ENCODE measurements at regions not wholly inside any gene's neighbourhood (a gene's known extent, or its start where the extent isn't known, plus 50 kb on each side); places are given as distances from the start of the nearest gene placed in this dataset.
"Not testable (repeated sequence)": the region's sequence is repeated elsewhere in the genome, so short reads cannot be mapped to it uniquely, and the experiment has no call there.

DNA sequence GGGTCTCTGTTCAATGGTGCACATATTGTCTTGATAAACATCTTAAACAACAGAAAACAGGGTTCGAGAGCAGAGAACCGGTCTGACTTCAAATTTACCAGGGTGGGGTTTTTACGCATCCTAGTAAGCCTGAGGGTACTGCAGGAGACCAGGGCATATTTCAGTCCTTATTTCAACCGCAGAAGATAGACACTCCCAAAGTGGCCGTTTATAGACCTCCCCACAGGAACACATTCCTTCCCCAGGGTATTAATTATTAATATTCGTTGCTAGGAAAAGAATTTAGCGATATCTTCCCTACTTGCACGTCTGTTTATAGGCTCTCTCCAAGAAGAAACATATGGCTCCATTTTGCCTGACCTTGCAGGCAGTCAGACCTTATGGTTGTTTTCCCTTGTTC is 1063.2 kb downstream of the DNAJB9 start:
- TF ChIP-seq, protein P1, sequence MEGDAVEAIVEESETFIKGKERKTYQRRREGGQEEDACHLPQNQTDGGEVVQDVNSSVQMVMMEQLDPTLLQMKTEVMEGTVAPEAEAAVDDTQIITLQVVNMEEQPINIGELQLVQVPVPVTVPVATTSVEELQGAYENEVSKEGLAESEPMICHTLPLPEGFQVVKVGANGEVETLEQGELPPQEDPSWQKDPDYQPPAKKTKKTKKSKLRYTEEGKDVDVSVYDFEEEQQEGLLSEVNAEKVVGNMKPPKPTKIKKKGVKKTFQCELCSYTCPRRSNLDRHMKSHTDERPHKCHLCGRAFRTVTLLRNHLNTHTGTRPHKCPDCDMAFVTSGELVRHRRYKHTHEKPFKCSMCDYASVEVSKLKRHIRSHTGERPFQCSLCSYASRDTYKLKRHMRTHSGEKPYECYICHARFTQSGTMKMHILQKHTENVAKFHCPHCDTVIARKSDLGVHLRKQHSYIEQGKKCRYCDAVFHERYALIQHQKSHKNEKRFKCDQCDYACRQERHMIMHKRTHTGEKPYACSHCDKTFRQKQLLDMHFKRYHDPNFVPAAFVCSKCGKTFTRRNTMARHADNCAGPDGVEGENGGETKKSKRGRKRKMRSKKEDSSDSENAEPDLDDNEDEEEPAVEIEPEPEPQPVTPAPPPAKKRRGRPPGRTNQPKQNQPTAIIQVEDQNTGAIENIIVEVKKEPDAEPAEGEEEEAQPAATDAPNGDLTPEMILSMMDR (IDR thresholded peaks at IDR 0.05; ENCODE audit: low read length), result not testable (repeated sequence)
- not testable (repeated sequence) for TF ChIP-seq EZH2 (IDR thresholded peaks at IDR 0.05; ENCODE audit: borderline replicate concordance, low read length)
